ENCODE measurements at regions not wholly inside any gene's neighbourhood (a gene's known extent, or its start where the extent isn't known, plus 50 kb on each side); places are given as distances from the start of the nearest gene placed in this dataset.

DNA sequence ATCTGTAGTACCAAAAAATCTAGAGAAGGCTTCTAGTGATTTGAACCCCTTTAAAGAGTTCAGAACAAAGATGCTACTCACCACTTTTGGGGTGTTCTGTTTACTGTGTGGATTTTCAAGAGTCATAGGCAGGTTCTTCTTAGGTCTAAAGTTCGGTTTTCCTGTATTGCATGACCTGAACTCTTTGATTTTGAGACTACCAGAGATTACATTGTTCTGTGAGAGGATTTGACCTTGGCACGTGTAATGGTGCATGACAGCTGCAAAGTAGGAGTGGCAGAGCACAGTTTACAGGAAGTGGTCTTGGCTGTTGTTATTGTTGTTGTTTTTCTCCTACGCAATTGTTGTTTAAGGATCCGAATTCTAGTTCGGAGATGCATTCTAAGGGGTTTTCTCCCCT is 592.7 kb downstream of the EPHA7 start:
- TF ChIP-seq EZH2 (IDR thresholded peaks at IDR 0.05; ENCODE audit: low read depth, low read length, severe bottlenecking), result no peak
- TF ChIP-seq POLR2A (IDR thresholded peaks at IDR 0.05; ENCODE audit: control extremely low read depth in 1 of 2, low read depth in 2 of 2, low read length in 2 of 2), result no peak
- TF ChIP-seq, protein P1, sequence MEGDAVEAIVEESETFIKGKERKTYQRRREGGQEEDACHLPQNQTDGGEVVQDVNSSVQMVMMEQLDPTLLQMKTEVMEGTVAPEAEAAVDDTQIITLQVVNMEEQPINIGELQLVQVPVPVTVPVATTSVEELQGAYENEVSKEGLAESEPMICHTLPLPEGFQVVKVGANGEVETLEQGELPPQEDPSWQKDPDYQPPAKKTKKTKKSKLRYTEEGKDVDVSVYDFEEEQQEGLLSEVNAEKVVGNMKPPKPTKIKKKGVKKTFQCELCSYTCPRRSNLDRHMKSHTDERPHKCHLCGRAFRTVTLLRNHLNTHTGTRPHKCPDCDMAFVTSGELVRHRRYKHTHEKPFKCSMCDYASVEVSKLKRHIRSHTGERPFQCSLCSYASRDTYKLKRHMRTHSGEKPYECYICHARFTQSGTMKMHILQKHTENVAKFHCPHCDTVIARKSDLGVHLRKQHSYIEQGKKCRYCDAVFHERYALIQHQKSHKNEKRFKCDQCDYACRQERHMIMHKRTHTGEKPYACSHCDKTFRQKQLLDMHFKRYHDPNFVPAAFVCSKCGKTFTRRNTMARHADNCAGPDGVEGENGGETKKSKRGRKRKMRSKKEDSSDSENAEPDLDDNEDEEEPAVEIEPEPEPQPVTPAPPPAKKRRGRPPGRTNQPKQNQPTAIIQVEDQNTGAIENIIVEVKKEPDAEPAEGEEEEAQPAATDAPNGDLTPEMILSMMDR (IDR thresholded peaks at IDR 0.05; ENCODE audit: control extremely low read depth in 1 of 3, insufficient read depth in 1 of 3, low read depth in 1 of 3, low read length in 3 of 3), result no peak
- no peak for TF ChIP-seq RAD21 (IDR thresholded peaks at IDR 0.05 in 1 of 2, conservative IDR thresholded peaks at IDR 0.05 in 1 of 2; ENCODE audit: low read depth in 2 of 2, low read length in 2 of 2)

Measured in H1 (cell line).